IMR-90 (cell line): ENCODE measurements at regions not wholly inside any gene's neighbourhood (a gene's known extent, or its start where the extent isn't known, plus 50 kb on each side); places are given as distances from the start of the nearest gene placed in this dataset.

ENCODE experiments used
- ATAC-seq: fragments of 200-7000 bp; cut with Tn5 transposase; 2 replicates; pipeline ENCODE4 v1.9.1; 2020; ENCODE audit warnings: low read depth, mild to moderate bottlenecking, moderate library complexity
- BruUV-seq: library from RNA; stranded (reverse); fragments of 400-500 nt; replicated peaks from 2 replicates; lab custom pipeline; 2021; lab: Mats Ljungman, UMichigan
- CTCF ChIA-PET: fragments of 300-600 bp; formaldehyde crosslinking; extraction: SDS; loops from one replicate; lab custom pipeline; 2021; ENCODE audit warnings: antibody characterized with exemption; lab: Yijun Ruan, JAX
- POLR2A ChIA-PET: fragments of 300-600 bp; sonication (Branson Sonifier 250); formaldehyde crosslinking; loops from one replicate; lab custom pipeline; 2022; ENCODE audit warnings: antibody characterized with exemption; ENCODE audit not compliant: unreplicated experiment; lab: Charles Lee
- DNase-seq: peaks from one replicate; pipeline ENCODE4 v3.0.0; 2013
- H2AFZ ChIP-seq: replicated peaks from 2 replicates; pipeline ENCODE3; 2013; ENCODE audit warnings: low read length, mild to moderate bottlenecking; ENCODE audit not compliant: poor library complexity
- H2AK5ac ChIP-seq: 2 replicates; pipeline ENCODE4 v1.6.1; 2013; ENCODE audit warnings: low read depth, low read length, inconsistent platforms
- H2AK9ac ChIP-seq: replicated peaks from 2 replicates; pipeline ENCODE3; 2013; ENCODE audit warnings: mild to moderate bottlenecking, low read depth, low read length, moderate library complexity; ENCODE audit not compliant: poor library complexity
- H2BK120ac ChIP-seq: 2 replicates; pipeline ENCODE4 v1.6.1; 2013; ENCODE audit warnings: low read depth, low read length, inconsistent platforms
- H2BK15ac ChIP-seq: 3 replicates; pipeline ENCODE4 v1.6.1; 2013; ENCODE audit warnings: low read depth, low read length, inconsistent platforms
- H2BK20ac ChIP-seq: 2 replicates; pipeline ENCODE4 v1.6.1; 2013; ENCODE audit warnings: low read depth, mild to moderate bottlenecking, inconsistent platforms, low read length, moderate library complexity
- H2BK5ac ChIP-seq: 2 replicates; pipeline ENCODE4 v1.6.1; 2013; ENCODE audit warnings: mild to moderate bottlenecking, low read depth, low read length, inconsistent platforms; ENCODE audit not compliant: poor library complexity, severe bottlenecking
- H3K14ac ChIP-seq: replicated peaks from 2 replicates; pipeline ENCODE4 v1.6.1; 2013; ENCODE audit warnings: low read depth, low read length, inconsistent platforms
- H3K18ac ChIP-seq: 2 replicates; pipeline ENCODE4 v1.6.1; 2013; ENCODE audit warnings: low read depth, low read length, control low read depth
- H3K23ac ChIP-seq: 2 replicates; pipeline ENCODE4 v1.6.1; 2013; ENCODE audit warnings: low read depth, low read length, inconsistent platforms
- H3K27ac ChIP-seq: 2 replicates; pipeline ENCODE4 v1.5.1; 2013; ENCODE audit warnings: mild to moderate bottlenecking, control low read depth, low read length; ENCODE audit not compliant: insufficient read depth
- H3K27me3 ChIP-seq: 2 replicates; pipeline ENCODE4 v1.6.1; 2013; ENCODE audit warnings: low read length; ENCODE audit not compliant: control insufficient read depth, insufficient read depth
- H3K36me3 ChIP-seq: 2 replicates; pipeline ENCODE4 v1.6.1; 2013; ENCODE audit warnings: low read length, mixed read lengths; ENCODE audit not compliant: control insufficient read depth, insufficient read depth
- H3K4ac ChIP-seq: 2 replicates; pipeline ENCODE4 v1.6.1; 2013; ENCODE audit warnings: low read depth, low read length, inconsistent platforms
- H3K4me1 ChIP-seq: 2 replicates; pipeline ENCODE4 v1.6.1; 2013; ENCODE audit warnings: low read length, mixed read lengths; ENCODE audit not compliant: control insufficient read depth, insufficient read depth
- H3K4me2 ChIP-seq: 2 replicates; pipeline ENCODE4 v1.6.1; 2013; ENCODE audit warnings: low read depth, mild to moderate bottlenecking, control low read depth, low read length, moderate library complexity
- H3K4me3 ChIP-seq: 2 replicates; pipeline ENCODE4 v1.5.1; 2013; ENCODE audit warnings: low read depth, mild to moderate bottlenecking, control low read depth, low read length, moderate library complexity; ENCODE audit not compliant: insufficient read depth
- H3K56ac ChIP-seq: 2 replicates; pipeline ENCODE4 v1.6.1; 2013; ENCODE audit warnings: low read length, inconsistent platforms; ENCODE audit not compliant: insufficient read depth; ENCODE audit errors: extremely low read depth
- H3K79me1 ChIP-seq, 2 experiments: 2 replicates each; pipeline ENCODE4 v1.6.1; 2013; ENCODE audit warnings: low read length in 2 of 2, inconsistent platforms in 1 of 2, low read depth in 1 of 2
- H3K9ac ChIP-seq: 2 replicates; pipeline ENCODE4 v1.6.1; 2013; ENCODE audit warnings: low read depth, low read length, control low read depth
- H3K9me1 ChIP-seq: 2 replicates; pipeline ENCODE4 v1.6.1; 2013; ENCODE audit warnings: low read length, inconsistent platforms; ENCODE audit not compliant: insufficient read depth
- H3K9me3 ChIP-seq: 2 replicates; pipeline ENCODE4 v1.6.1; 2013; ENCODE audit warnings: low read length; ENCODE audit not compliant: control insufficient read depth, insufficient read depth
- H4K20me1 ChIP-seq: 2 replicates; pipeline ENCODE4 v1.6.1; 2013; ENCODE audit warnings: low read length, inconsistent platforms; ENCODE audit not compliant: insufficient read depth
- H4K5ac ChIP-seq: 2 replicates; pipeline ENCODE4 v1.6.1; 2013; ENCODE audit warnings: mild to moderate bottlenecking, low read depth, low read length, control low read depth
- H4K8ac ChIP-seq, 2 experiments: 2 replicates each; pipeline ENCODE4 v1.6.1; 2013; ENCODE audit warnings: low read depth in 2 of 2, low read length in 2 of 2, control low read depth in 1 of 2, inconsistent platforms in 1 of 2
- H4K91ac ChIP-seq: 2 replicates; pipeline ENCODE4 v1.6.1; 2013; ENCODE audit warnings: low read depth, low read length, inconsistent platforms; ENCODE audit not compliant: insufficient read depth
- BHLHE40 ChIP-seq: fragments of 150-350 bp; IDR thresholded peaks from 2 replicates; pipeline ENCODE4 v1.6.1; 2016; ENCODE audit warnings: mild to moderate bottlenecking, low read depth, low read length
- RFX5 ChIP-seq: IDR thresholded peaks from 2 replicates; pipeline ENCODE4 v1.8.0; 2012; ENCODE audit warnings: low read depth, mild to moderate bottlenecking, low read length, moderate library complexity
- SMC3 ChIP-seq: fragments of 150-350 bp; IDR thresholded peaks from 2 replicates; pipeline ENCODE4 v1.6.1; 2016; ENCODE audit warnings: low read depth, mild to moderate bottlenecking, antibody characterized with exemption, low read length, moderate library complexity
- WGBS, 2 experiments: methylation state at CpG; one replicate each; pipeline versions ENCODE4 v1.1.5 to v1.1.7; 2013; ENCODE audit warnings: missing lambda C conversion rate in 2 of 2; ENCODE audit not compliant: insufficient read length in 1 of 2; ENCODE audit errors: extremely low coverage in 2 of 2; 5-methylcytosine and 5-hydroxymethylcytosine counted together
- dilution Hi-C: fragments of 300-500 bp; cut with HindIII; formaldehyde crosslinking; loops from one replicate; pipeline ENCODE4 v1.14.3; 2018; ENCODE audit warnings: low sequenced_read_pairs; ENCODE audit not compliant: unreplicated experiment
- in situ Hi-C: fragments of 300-500 bp; cut with MboI; formaldehyde crosslinking; loops from 3 replicates; pipeline ENCODE4 v1.14.3; 2019; ENCODE audit warnings: low sequenced_read_pairs, inconsistent platforms, mixed read lengths
- intact Hi-C: fragments of 100-400 bp; cut with micrococcal nuclease; formaldehyde crosslinking; loops from 2 replicates; pipeline ENCODE4 v1.10.0; 2022
- TF ChIP-seq, protein P1 (sequence below): conservative IDR thresholded peaks from 2 replicates; pipeline ENCODE4 v1.5.1; 2012; ENCODE audit warnings: mild to moderate bottlenecking, low read depth, low read length, improper control_type of control experiment

DNA sequence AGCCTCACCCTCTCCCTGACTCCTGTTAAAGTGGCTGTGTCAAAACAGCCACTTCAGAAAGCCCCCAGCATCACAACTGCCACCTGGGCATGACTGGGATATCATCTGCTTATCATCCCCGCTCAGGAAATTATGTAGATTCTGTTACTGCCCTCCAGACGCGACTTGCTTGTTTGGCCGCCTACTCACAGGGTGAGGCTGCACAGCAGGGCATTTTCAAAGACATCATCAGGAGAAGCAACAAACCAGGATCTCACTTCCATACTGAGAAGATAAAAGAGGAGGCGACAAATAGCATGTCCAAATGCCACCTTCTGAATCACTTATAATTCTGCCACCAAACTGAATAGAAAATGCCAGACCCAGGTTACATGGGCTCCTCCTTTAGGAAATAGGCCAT lies 94.8 kb downstream of the MIS18A start:
- in situ Hi-C loops: no loop called here
- Histone ChIP-seq H3K14ac (no peak overlapping the region), H2BK15ac (no peak overlapping the region), H2AK5ac (no peak overlapping the region), H3K4me1 (no peaks in the 10 kb centered on the region), H3K27ac (no peak overlapping the region), H3K4ac (no peak overlapping the region), H4K20me1 (no peaks in the 10 kb centered on the region), H4K8ac (no peak overlapping the region), H3K18ac (no peak overlapping the region), H3K9me1 (no peaks in the 10 kb centered on the region), H3K27me3 (peaks cover 3% of the 10 kb centered on the region), H4K5ac (no peak overlapping the region), H2AK9ac (no peak overlapping the region), H3K9ac (no peak overlapping the region), H3K4me3 (no peak overlapping the region), H3K79me1 (no peaks in the 10 kb centered on the region), H2BK120ac (no peak overlapping the region), H4K91ac (no peak overlapping the region), H3K56ac (no peak overlapping the region), H2BK20ac (no peak overlapping the region), H2BK5ac (no peak overlapping the region), H3K36me3 (no peaks in the 10 kb centered on the region), H3K9me3 (no peaks in the 10 kb centered on the region), H2AFZ (no peak overlapping the region), H3K23ac (no peak overlapping the region), H3K4me2 (no peak overlapping the region)
- POLR2A ChIA-PET: no interaction called here
- DNase-seq (no peak), ATAC-seq (no peak)
- TF ChIP-seq SMC3 (no peak), BHLHE40 (no peak), RFX5 (no peak)
- TF ChIP-seq, protein P1, sequence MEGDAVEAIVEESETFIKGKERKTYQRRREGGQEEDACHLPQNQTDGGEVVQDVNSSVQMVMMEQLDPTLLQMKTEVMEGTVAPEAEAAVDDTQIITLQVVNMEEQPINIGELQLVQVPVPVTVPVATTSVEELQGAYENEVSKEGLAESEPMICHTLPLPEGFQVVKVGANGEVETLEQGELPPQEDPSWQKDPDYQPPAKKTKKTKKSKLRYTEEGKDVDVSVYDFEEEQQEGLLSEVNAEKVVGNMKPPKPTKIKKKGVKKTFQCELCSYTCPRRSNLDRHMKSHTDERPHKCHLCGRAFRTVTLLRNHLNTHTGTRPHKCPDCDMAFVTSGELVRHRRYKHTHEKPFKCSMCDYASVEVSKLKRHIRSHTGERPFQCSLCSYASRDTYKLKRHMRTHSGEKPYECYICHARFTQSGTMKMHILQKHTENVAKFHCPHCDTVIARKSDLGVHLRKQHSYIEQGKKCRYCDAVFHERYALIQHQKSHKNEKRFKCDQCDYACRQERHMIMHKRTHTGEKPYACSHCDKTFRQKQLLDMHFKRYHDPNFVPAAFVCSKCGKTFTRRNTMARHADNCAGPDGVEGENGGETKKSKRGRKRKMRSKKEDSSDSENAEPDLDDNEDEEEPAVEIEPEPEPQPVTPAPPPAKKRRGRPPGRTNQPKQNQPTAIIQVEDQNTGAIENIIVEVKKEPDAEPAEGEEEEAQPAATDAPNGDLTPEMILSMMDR: no peak
- WGBS, 2 experiments: 74% methylated on average over 3 of the region's 5 CpGs; no CpG with 5 or more reads in 1 of the 2 experiments
- CTCF ChIA-PET: no interaction called here
- BruUV-seq: no TSS peak
- intact Hi-C loops: no loop called here
- dilution Hi-C loops: no loop called here
